GM23338 (cell line): ENCODE measurements at regions not wholly inside any gene's neighbourhood (a gene's known extent, or its start where the extent isn't known, plus 50 kb on each side); places are given as distances from the start of the nearest gene placed in this dataset.

Experiments
- ATAC-seq: fragments of 200-7000 bp; cut with Tn5 transposase; 3 replicates; pipeline ENCODE4 v1.9.1; 2020
- DNase-seq: peaks from one replicate; pipeline ENCODE4 v3.0.0-alpha.2; 2015; ENCODE audit warnings: low spot score
- H2AFZ ChIP-seq: fragments of 200-600 bp; sonication (generic); 2 replicates; pipeline ENCODE4 v1.8.0; 2016; ENCODE audit warnings: antibody characterized with exemption, mild to moderate bottlenecking, moderate library complexity
- H3F3A ChIP-seq: fragments of 200-600 bp; sonication (generic); replicated peaks from 2 replicates; pipeline ENCODE4 v1.8.0; 2017; ENCODE audit warnings: antibody characterized with exemption, mixed run types, low read depth
- H3K27ac ChIP-seq: fragments of 200-600 bp; sonication (generic); 2 replicates; pipeline ENCODE4 v1.6.1; 2016; ENCODE audit warnings: low read depth
- H3K27me3 ChIP-seq: fragments of 200-600 bp; sonication (generic); 2 replicates; pipeline ENCODE4 v1.8.0; 2016; ENCODE audit warnings: mild to moderate bottlenecking, mixed run types, moderate library complexity; ENCODE audit not compliant: insufficient read depth
- H3K36me3 ChIP-seq: fragments of 200-600 bp; sonication (generic); 2 replicates; pipeline ENCODE4 v1.8.0; 2016; ENCODE audit warnings: mild to moderate bottlenecking; ENCODE audit not compliant: insufficient read depth
- H3K4me1 ChIP-seq: fragments of 200-600 bp; sonication (generic); 2 replicates; pipeline ENCODE4 v1.8.0; 2016; ENCODE audit warnings: mild to moderate bottlenecking, moderate library complexity; ENCODE audit not compliant: insufficient read depth
- H3K4me2 ChIP-seq: fragments of 200-600 bp; sonication (generic); 2 replicates; pipeline ENCODE4 v1.7.1; 2017; ENCODE audit warnings: mixed run types
- H3K4me3 ChIP-seq: fragments of 200-600 bp; sonication (generic); 2 replicates; pipeline ENCODE4 v1.6.1; 2016; ENCODE audit warnings: mixed run types
- H3K79me2 ChIP-seq: fragments of 200-600 bp; sonication (generic); replicated peaks from 2 replicates; pipeline ENCODE4 v1.8.0; 2017; ENCODE audit warnings: mild to moderate bottlenecking; ENCODE audit not compliant: insufficient read depth
- H3K9me2 ChIP-seq: fragments of 200-600 bp; sonication (generic); 2 replicates; pipeline ENCODE4 v1.8.0; 2017; ENCODE audit not compliant: insufficient read depth
- H4K20me1 ChIP-seq: fragments of 200-600 bp; sonication (generic); replicated peaks from 2 replicates; pipeline ENCODE4 v1.8.0; 2017; ENCODE audit warnings: mild to moderate bottlenecking; ENCODE audit not compliant: insufficient read depth
- H3K27ac Mint-ChIP-seq: 2 replicates; pipeline ENCODE4 v1.8.0; 2020; ENCODE audit warnings: inconsistent platforms, mild to moderate bottlenecking, moderate library complexity, mixed read lengths
- H3K27me3 Mint-ChIP-seq: 3 replicates; pipeline ENCODE4 v1.8.0; 2022; ENCODE audit warnings: low read depth, mild to moderate bottlenecking, moderate library complexity, mixed read lengths, inconsistent platforms; ENCODE audit not compliant: insufficient read depth, poor library complexity
- H3K36me3 Mint-ChIP-seq: 3 replicates; pipeline ENCODE4 v1.8.0; 2021; ENCODE audit warnings: low read depth, mild to moderate bottlenecking, inconsistent platforms, moderate library complexity, mixed read lengths
- H3K4me1 Mint-ChIP-seq: 3 replicates; pipeline ENCODE4 v1.8.0; 2020; ENCODE audit warnings: mild to moderate bottlenecking, inconsistent platforms, mixed read lengths
- H3K4me3 Mint-ChIP-seq: 3 replicates; pipeline ENCODE4 v1.8.0; 2021; ENCODE audit warnings: moderate library complexity, mild to moderate bottlenecking, inconsistent platforms, mixed read lengths
- H3K9me3 Mint-ChIP-seq: 3 replicates; pipeline ENCODE4 v1.8.0; 2020; ENCODE audit warnings: moderate library complexity, mild to moderate bottlenecking, inconsistent platforms, mixed read lengths
- CREB1 ChIP-seq: fragments of 250-450 bp; sonication (Bioruptor Pico); IDR thresholded peaks from 2 replicates; pipeline ENCODE4 v1.5.0; 2020; ENCODE audit warnings: low read depth, mild to moderate bottlenecking, moderate library complexity
- EZH2 ChIP-seq: fragments of 200-600 bp; sonication (generic); IDR thresholded peaks from one replicate; pipeline ENCODE4 v1.8.0; 2017; ENCODE audit warnings: antibody characterized with exemption, mild to moderate bottlenecking, low read depth; ENCODE audit not compliant: unreplicated experiment
- NANOG ChIP-seq: IDR thresholded peaks from 2 replicates; pipeline ENCODE4 v1.6.1; 2016; ENCODE audit warnings: antibody characterized with exemption, borderline replicate concordance
- POLR2AphosphoS5 ChIP-seq: IDR thresholded peaks from 2 replicates; pipeline ENCODE4 v1.6.1; 2016; ENCODE audit warnings: antibody characterized with exemption, low read depth
- TF ChIP-seq, protein P1 (sequence below), 2 experiments: fragments of 200-600 bp in 1 of 2; sonication (generic) in 1 of 2; conservative IDR thresholded peaks; 2 replicates each; pipeline versions ENCODE4 v1.5.1 to v1.6.1; 2016 to 2017; ENCODE audit warnings: antibody characterized with exemption in 2 of 2, low read depth in 2 of 2, mild to moderate bottlenecking in 2 of 2, moderate library complexity in 1 of 2
- TF ChIP-seq, protein P2 (sequence below): IDR thresholded peaks from 2 replicates; pipeline ENCODE4 v1.6.1; 2016; ENCODE audit warnings: antibody characterized with exemption

GRCh38 chr11:134475951-134476350 is 63.9 kb upstream of the B3GAT1 start:
- Mint-ChIP-seq H3K36me3 (no peaks in the 10 kb centered on the region), H3K27me3 (peaks cover 18% of the 10 kb centered on the region)
- ATAC-seq, result no peak

GRCh38 chr11:134474942-134475341 is 62.9 kb upstream of the B3GAT1 start:
- Histone ChIP-seq H4K20me1 (no peaks in the 10 kb centered on the region), H3K4me3 (no peak overlapping the region), H3F3A (no peaks in the 10 kb centered on the region), H3K9me2 (0 out of 2 replicates have a peak, but pooled peaks cover 2% of the 10 kb centered on the region), H3K4me1 (peaks cover 20% of the 10 kb centered on the region), H2AFZ (no peak overlapping the region), H3K27me3 (no peaks in the 10 kb centered on the region), H3K27ac (no peak overlapping the region), H3K36me3 (no peaks in the 10 kb centered on the region), H3K79me2 (no peaks in the 10 kb centered on the region), H3K4me2 (no peak overlapping the region)
- no peak for TF ChIP-seq CREB1
- Mint-ChIP-seq H3K4me1 (peaks cover 34% of the 10 kb centered on the region), H3K9me3 (no peaks in the 10 kb centered on the region; the same call in 2 of the 3 replicates), H3K27ac (no peak overlapping the region), H3K4me3 (no peak overlapping the region), H3K27me3 (peaks cover 18% of the 10 kb centered on the region), H3K36me3 (no peaks in the 10 kb centered on the region)
- DNase-seq (no peak), ATAC-seq (no peak)

More at GRCh38 chr11:134475951-134476350, 63.9 kb upstream of the B3GAT1 start:
- H3K4me1 ChIP-seq, result peaks cover 20% of the 10 kb centered on the region
- H3K36me3 ChIP-seq, result no peaks in the 10 kb centered on the region
- DNase-seq, result no peak
- H3K27me3 ChIP-seq, result no peaks in the 10 kb centered on the region
- no peak overlapping the region for H2AFZ ChIP-seq
- H3K79me2 ChIP-seq, result no peaks in the 10 kb centered on the region
- H3K4me1 Mint-ChIP-seq, result peaks cover 34% of the 10 kb centered on the region
- no peaks in the 10 kb centered on the region for H3K9me2 ChIP-seq
- no peak overlapping the region for H3K4me2 ChIP-seq
- no peak overlapping the region for H3K4me3 Mint-ChIP-seq
- H3F3A ChIP-seq, result no peaks in the 10 kb centered on the region
- no peak overlapping the region for H3K4me3 ChIP-seq
- H3K27ac ChIP-seq, result no peak overlapping the region
- no peaks in the 10 kb centered on the region for H4K20me1 ChIP-seq
- no peaks in the 10 kb centered on the region; the same call in 2 of the 3 replicates for H3K9me3 Mint-ChIP-seq
- TF ChIP-seq, protein P1, sequence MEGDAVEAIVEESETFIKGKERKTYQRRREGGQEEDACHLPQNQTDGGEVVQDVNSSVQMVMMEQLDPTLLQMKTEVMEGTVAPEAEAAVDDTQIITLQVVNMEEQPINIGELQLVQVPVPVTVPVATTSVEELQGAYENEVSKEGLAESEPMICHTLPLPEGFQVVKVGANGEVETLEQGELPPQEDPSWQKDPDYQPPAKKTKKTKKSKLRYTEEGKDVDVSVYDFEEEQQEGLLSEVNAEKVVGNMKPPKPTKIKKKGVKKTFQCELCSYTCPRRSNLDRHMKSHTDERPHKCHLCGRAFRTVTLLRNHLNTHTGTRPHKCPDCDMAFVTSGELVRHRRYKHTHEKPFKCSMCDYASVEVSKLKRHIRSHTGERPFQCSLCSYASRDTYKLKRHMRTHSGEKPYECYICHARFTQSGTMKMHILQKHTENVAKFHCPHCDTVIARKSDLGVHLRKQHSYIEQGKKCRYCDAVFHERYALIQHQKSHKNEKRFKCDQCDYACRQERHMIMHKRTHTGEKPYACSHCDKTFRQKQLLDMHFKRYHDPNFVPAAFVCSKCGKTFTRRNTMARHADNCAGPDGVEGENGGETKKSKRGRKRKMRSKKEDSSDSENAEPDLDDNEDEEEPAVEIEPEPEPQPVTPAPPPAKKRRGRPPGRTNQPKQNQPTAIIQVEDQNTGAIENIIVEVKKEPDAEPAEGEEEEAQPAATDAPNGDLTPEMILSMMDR (conservative IDR thresholded peaks at IDR 0.05; ENCODE audit: low read depth in 2 of 2), result no peak
- no peak for TF ChIP-seq EZH2
- TF ChIP-seq, protein P2, sequence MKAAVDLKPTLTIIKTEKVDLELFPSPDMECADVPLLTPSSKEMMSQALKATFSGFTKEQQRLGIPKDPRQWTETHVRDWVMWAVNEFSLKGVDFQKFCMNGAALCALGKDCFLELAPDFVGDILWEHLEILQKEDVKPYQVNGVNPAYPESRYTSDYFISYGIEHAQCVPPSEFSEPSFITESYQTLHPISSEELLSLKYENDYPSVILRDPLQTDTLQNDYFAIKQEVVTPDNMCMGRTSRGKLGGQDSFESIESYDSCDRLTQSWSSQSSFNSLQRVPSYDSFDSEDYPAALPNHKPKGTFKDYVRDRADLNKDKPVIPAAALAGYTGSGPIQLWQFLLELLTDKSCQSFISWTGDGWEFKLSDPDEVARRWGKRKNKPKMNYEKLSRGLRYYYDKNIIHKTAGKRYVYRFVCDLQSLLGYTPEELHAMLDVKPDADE, result no peak
- no peak overlapping the region for H3K27ac Mint-ChIP-seq

DNA sequence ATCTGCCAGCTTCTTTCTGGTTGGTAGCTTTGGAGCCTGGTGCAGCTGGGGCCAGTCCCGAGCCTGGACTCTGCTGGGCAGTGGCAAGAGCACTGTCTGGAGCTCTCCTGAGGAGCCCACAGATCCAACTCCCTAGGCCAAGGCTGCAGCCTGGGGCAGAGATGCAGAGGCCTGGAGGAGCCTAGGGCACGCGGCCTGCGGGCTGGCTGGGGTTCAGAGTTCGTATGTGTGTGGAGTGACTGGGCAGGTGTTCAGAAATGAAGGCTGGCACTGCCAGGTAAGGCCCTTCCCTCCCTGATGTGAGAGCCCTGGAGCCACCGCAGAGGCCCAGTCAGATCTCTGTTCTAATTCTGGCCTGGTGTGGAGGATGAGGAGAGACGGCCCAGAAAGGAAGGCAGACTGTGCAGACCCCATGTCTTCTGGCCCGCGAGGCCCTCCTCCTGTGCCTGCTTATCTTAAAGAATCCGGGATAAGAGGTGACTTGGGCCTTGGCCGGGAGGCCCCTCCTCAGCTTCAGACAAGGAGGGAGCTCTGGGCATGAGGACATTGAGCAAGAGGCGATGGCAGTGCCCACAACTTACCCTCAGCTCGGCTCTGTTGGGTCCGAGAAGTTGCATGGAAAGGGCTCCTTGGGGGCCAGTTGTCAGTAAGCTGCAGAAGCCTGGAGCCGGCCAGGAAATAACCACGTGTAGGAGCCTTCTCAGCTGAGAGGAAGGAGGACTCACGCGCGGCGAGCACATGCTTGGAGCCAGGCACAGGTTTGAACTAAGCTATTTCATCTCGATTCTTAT is 62.2 kb upstream of the B3GAT1 start:
- Histone ChIP-seq H3K27ac (no peak overlapping the region), H4K20me1 (no peaks in the 10 kb centered on the region), H3K4me3 (no peak overlapping the region), H3K79me2 (no peaks in the 10 kb centered on the region), H3K4me2 (no peak overlapping the region), H3K36me3 (no peaks in the 10 kb centered on the region), H3F3A (no peaks in the 10 kb centered on the region), H3K27me3 (no peaks in the 10 kb centered on the region), H3K9me2 (0 out of 2 replicates have a peak, but pooled peaks cover 2% of the 10 kb centered on the region), H2AFZ (no peak overlapping the region), H3K4me1 (peaks cover 20% of the 10 kb centered on the region)
- no peaks in the 10 kb centered on the region for H3K36me3 Mint-ChIP-seq
- H3K27me3 Mint-ChIP-seq, result peaks cover 20% of the 10 kb centered on the region
- no peak overlapping the region for H3K27ac Mint-ChIP-seq
- no peak overlapping the region for H3K4me3 Mint-ChIP-seq
- TF ChIP-seq, protein P2, result no peak
- TF ChIP-seq NANOG (no peak), EZH2 (no peak), POLR2AphosphoS5 (no peak)
- H3K4me1 Mint-ChIP-seq, result peaks cover 29% of the 10 kb centered on the region
- no peaks in the 10 kb centered on the region; the same call in 1 of the 3 replicates for H3K9me3 Mint-ChIP-seq
- DNase-seq (no peak), ATAC-seq (no peak)
